Activated CD4-positive, alpha-beta T cell treated with anti-CD3 and anti-CD28 coated beads, Interleukin-2, Interleukin-4, amounts not matched to agents 100 ng/mL and 50 ng/mL, durations not matched to agents 16 hours and 8 hours (primary cell): ENCODE measurements at regions not wholly inside any gene's neighbourhood (a gene's known extent, or its start where the extent isn't known, plus 50 kb on each side); places are given as distances from the start of the nearest gene placed in this dataset.

Experiments
- DNase-seq: peaks from one replicate; pipeline ENCODE4 v3.0.0-alpha.2; 2020; ENCODE audit warnings: low spot score

- no peak for DNase-seq
Observed at GRCh38 chr14:37894463-37894862, 299.0 kb downstream of the TTC6 start.

DNA sequence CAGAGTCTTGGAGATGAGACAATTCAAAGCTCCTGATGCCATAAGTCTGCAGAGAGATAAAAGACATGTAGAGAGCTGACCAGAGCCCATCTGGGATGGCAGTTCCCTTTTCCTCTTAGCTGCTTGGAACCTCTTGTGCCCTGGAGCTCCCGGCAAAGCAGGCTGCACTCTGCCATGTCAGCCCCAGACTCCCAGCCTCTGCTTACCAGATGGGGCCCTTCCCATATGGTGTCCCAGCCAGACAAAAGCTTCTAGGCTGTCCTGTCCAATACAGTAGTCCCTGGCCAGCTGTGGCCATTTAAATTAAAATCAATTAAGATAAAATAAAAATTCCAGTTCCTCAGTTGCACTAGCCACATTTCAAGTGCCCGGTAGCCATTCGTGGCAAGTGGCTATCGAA lies 303.9 kb downstream of the TTC6 start:
- no peak for DNase-seq

DNA sequence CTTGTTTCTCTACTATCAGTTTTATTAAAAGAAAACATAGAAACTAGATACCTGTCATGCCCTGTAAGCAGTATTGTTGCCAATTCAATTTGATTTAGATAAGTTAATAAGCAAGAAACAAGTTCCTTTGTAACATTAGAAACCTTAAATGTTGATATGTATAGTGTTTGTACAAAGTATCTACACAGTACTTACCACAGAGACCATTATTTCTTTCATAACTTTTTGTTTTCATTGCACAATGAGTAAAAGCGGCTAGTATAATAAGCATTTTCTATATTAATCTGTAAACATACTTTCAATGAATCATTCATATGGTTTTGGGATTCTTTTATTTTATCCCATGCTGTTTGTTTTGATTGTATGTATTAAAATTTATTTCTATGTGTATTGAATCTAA lies 305.1 kb downstream of the TTC6 start:
- DNase-seq = no peak

DNA sequence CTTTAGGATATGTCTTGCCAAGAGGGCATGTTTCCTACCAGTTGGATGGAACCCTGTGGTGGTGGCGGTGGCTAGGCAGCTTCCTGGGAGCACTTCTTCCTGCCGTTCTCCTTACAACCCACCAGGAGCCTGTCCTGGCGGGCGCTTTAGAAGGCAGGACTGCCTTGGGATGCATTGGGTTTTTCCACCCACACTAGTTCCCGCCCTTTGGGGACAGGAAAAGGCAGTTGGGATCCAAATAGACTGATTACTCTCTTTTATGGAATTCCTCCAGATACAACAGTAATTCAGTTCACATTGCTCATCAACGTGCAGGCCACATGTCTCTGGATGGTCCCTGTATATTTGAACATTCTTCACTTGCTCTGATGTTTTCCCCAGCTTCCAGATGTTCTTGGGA lies 305.7 kb upstream of the SSTR1 start:
- no peak for DNase-seq

DNA sequence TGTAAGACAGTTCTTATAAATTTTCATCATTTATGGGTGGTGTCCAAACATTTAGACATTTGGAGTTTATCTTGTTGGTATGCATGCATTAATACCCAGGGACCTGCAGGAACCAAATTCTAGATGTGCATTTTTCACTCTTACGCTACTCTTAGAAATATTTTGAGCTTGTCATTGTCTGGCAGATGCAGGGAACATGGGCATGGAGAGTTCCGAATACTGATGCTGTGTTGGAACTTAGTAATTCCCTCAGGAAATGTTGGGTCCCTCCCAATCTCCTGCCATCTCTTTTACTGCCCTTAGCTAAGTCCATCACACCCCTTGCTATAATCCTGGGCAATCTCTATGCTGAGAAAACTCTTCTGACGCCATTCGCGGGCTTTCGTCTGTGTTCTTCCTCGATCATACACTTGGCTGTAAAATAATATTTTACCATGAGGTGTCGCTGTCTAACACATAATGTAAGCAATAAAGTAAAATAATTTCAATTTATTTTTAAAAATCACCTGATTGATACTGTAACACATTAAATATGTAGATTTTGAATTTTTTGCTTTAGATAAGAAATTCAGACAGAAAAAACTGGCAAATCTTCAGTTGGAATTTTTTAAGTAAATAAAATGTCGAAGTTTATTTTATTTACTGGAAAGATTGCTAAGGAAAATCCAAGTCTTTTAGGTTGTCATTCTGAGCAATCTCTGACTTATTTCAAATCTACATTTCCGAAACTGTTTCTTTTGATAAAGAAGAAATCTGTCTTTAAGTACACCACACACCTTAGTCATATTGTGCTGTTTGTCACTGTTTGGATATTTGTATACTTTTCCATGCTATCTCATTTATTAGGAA lies 304.1 kb upstream of the SSTR1 start:
- DNase-seq = peak; percentile 47

GRCh38 chr14:37924622-37925021 lies 283.1 kb upstream of the SSTR1 start:
- DNase-seq = no peak

DNA sequence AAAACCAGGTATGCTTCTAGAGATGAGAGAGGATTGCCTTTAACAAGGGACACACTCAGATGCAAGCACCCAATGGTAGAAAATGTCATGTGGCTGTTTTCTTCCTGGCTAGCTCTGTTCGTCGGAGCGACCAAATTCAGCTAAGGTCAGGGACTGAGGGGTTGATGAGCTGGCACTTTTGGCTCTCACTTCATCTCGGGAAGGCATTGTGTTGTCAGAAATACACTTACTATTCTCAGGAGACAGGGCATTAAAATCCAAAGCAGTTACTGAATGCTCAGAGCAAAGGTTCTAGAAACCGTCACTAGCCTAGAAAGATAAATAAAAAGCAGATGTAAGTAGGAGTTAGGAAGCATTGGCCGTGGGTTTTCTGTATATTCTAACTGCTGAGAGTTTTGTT lies 275.7 kb upstream of the SSTR1 start:
- DNase-seq = no peak

DNA sequence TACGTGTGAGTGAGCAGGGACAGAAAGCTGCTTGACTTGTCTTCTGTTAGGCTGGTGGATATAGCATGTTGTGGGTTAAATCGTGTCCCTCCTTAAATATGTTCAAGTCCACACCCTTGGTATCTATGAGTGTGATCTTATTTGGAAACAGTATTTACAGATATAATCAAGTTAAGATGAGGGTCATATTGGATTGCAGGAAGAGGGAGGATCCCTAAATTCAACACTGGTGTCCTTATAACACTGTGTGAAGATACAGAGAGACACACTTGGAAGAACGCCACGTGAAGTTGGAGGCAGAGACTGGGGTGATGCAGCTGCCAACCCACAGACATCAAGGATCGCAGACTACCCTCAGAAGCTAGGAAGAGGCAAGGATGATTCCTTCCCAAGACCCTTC lies 275.2 kb upstream of the SSTR1 start:
- DNase-seq = no peak

GRCh38 chr14:37936971-37937370 lies 270.7 kb upstream of the SSTR1 start:
- DNase-seq = no peak

- no peak for DNase-seq
Observed at GRCh38 chr14:37939442-37940028, 268.2 kb upstream of the SSTR1 start.

- no peak for DNase-seq
Observed at GRCh38 chr14:37945959-37946358, 261.7 kb upstream of the SSTR1 start.

DNA sequence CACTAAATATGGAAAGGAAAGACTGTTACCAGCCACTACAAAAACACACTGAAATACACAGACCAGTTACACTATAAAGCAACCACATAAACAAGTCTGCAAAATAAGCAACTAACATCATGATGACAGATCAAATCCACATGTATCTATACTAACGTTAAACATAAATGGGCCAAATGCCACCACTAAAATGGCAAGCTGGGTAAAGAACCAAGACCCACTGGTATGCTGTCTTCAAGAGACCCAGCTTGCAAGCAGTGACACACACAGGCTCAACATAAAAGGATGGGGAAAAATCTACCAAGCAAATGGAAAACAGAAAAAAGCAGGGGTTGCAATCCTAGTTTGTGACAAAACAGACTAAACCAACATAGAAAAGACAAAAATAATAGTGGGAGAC lies 260.9 kb upstream of the SSTR1 start:
- no peak for DNase-seq

GRCh38 chr14:37948266-37948665 lies 259.4 kb upstream of the SSTR1 start:
- no peak for DNase-seq

DNA sequence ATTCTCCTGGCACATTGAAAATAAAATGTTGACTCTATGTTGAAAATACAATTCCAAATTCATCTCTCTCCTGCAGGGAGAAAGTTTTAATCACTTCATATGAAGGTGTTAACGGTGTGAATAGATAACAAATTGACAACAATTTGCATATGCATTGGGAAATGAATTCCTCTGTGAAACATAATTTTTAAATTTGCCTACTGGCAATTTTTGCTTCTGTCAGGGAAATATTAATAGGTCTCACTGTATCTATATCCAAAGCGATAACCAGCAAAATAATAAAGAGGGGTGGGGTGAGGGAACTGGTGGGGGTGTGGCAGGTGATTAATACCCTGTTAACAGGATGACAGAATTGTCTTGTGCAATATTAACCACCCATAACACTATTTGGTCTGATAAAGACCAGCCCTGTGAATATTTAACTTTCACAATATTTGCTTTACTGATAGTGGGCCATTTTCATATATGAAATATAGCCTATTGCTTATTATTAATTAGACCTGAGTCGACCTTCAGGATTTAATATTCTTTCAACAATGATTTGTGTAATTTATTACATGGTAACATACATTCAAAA lies 239.0 kb upstream of the SSTR1 start:
- no peak for DNase-seq

DNA sequence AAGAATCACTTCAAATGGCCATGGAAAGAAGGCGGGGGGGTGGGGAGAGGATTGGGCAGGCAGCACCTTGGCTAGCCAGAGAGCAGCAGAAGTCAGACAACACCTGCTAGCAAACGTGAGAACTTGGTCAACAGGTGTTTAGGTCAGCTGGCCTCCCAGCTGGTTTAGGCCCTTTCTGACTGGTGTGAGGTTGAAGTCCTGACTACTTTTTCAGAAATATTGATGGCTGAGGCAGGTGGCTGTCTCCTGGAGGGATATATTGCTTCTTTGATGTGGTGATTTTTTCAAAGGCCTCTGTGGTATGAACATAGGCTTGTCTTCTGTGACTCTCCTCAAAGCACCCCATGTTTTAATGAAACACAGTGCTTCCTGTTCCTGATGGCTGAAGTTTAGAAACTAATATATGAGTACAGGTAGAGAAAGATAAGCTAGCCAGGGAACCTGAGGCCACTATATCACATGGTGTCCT lies 238.2 kb upstream of the SSTR1 start:
- no peak for DNase-seq

GRCh38 chr14:37970696-37971095 lies 237.0 kb upstream of the SSTR1 start:
- no peak for DNase-seq

GRCh38 chr14:37972941-37973887 lies 234.5 kb upstream of the SSTR1 start:
- DNase-seq = no peak

DNA sequence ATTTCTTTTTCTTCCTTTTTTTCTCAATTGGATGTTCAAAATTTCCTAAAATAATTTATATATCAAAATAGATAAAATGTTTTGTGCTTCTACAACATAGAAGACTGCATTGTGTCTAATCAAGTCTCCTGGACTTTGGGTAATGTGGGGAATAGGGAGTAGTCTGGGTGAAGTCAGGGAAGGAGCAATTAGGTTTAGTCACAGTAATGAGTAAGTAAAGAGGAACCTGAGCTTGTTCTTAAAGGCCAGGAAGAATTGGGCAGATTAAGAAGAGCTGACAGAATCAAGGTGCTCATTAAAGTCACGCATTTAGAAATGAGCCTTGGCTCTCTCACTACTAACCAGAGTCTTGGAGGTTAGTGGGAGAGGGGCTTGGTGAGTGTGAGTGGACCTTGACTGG lies 233.3 kb upstream of the SSTR1 start:
- no peak for DNase-seq

- no peak for DNase-seq
Observed at GRCh38 chr14:37977481-37977880, 230.2 kb upstream of the SSTR1 start.

DNA sequence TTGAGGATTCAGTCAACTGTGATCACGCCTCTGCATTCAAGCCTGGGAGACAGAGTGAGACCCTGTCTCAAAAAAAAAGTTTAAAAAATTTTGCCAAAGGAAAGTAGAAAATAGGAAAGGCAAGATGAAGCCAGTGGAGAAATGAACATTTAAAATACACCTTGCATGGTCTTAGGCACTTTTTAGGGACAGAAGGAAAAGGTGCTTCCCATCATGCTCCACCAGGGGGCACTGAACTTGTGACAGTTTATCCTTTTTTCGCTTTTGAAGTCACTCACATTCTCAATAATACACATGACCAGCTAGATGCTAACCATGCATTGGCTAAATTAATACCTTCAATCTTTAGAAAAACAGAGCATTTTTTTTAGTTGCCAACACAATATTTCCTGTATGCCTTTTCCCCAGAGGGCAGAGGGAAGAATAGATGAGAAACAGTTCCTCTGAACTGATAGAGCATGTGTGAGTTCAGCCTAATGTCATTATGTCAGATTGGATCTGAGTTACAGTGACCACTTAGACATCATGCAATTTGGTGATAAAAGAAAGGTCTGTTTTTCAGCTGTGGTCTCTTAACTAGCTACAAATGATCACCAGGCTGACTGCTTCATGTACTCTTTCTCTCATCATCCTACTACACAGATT lies 221.8 kb upstream of the SSTR1 start:
- peak; percentile 41 for DNase-seq

GRCh38 chr14:37988472-37988871 lies 219.2 kb upstream of the SSTR1 start:
- no peak for DNase-seq

DNA sequence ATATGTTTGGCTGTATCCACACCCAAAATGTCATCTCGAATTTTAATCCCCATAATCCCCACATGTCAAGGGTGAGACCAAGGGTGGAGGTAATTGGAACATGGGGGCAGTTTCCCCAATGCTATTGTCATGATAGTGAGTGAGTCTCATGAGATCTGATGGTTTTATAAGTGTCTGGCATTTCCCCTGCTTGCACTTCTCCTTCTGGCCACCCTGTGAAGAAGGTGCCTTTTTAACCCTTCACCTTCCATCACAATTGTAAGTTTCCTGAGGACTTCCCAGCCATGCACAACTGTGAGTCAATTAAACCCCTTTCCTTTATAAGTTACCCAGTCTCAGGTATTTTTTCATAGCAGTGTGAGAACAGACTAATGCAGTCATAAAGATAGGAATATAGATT lies 216.7 kb upstream of the SSTR1 start:
- DNase-seq = no peak
